Ovary (tissue), 7 donors: ENCODE measurements at regions not wholly inside any gene's neighbourhood (a gene's known extent, or its start where the extent isn't known, plus 50 kb on each side); places are given as distances from the start of the nearest gene placed in this dataset.

Source experiments
- DNase-seq, 5 donors: peaks; one replicate each; pipeline ENCODE4 v3.0.0-alpha.2; 2019 to 2020
- H3K27ac ChIP-seq, 2 donors: fragments of 200-600 bp; one replicate each; pipeline versions ENCODE4 v1.5.1 to v1.8.0; 2019 to 2022
- H3K27me3 ChIP-seq: fragments of 200-600 bp; one replicate; pipeline ENCODE4 v1.8.0; 2022
- H3K36me3 ChIP-seq: fragments of 200-600 bp; sonication (generic); one replicate; pipeline ENCODE4 v1.5.1; 2019
- H3K4me1 ChIP-seq: one replicate; pipeline ENCODE4 v1.8.1; 2013; ENCODE audit warnings: mild to moderate bottlenecking, moderate library complexity; ENCODE audit not compliant: insufficient read depth
- H3K4me3 ChIP-seq: fragments of 200-600 bp; sonication (generic); one replicate; pipeline ENCODE4 v1.5.1; 2017
- H3K9me3 ChIP-seq, 2 donors: fragments of 200-600 bp in 1 of 2; sonication (generic) in 1 of 2; one replicate each; pipeline versions ENCODE4 v1.5.1 to v1.8.1; 2013 to 2019; ENCODE audit warnings: mild to moderate bottlenecking in 1 of 2, moderate library complexity in 1 of 2
- CTCF ChIP-seq, 3 donors: fragments of 450-650 bp in 2 of 3; fragments of 200-600 bp in 1 of 3; IDR thresholded peaks; one replicate each; pipeline versions ENCODE4 v1.5.1 to v1.8.0; 2016 to 2022; ENCODE audit warnings: antibody characterized with exemption in 3 of 3, mild to moderate bottlenecking in 1 of 3
- EP300 ChIP-seq: sonication (generic); formaldehyde crosslinking; IDR thresholded peaks from one replicate; pipeline ENCODE4 v1.6.1; 2017; ENCODE audit warnings: antibody characterized with exemption
- POLR2A ChIP-seq: fragments of 450-650 bp; IDR thresholded peaks from one replicate; pipeline ENCODE4 v1.6.1; 2017; ENCODE audit warnings: antibody characterized with exemption, mild to moderate bottlenecking, moderate library complexity
- WGBS, 3 donors: extraction: QIAGEN DNeasy Blood & Tissue Kit in 1 of 3; methylation state at CpG; one replicate each; pipeline versions ENCODE4 v1.1.5 to v1.1.7; 2013 to 2017; 5-methylcytosine and 5-hydroxymethylcytosine counted together
- intact Hi-C, 4 donors: fragments of 100-400 bp; cut with DNase I; formaldehyde crosslinking; loops; one replicate each; pipeline versions ENCODE4 v1.11.0 to v1.15.1; 2022 to 2023
- donor health status: DM: no; HTN: no; CAD: no; lungs with moderate emphysema.
- donor health status: DM: no; HTN: no; CAD: no.
- donor health status: Bipolar disorder and iron deficiency.
- donor health status: DM: no; HTN: no; CAD: no.
- donor health status: DM: yes; HTN: yes; CAD: no.

- Histone ChIP-seq H3K27ac (no peak overlapping the region), H3K4me3 (no peak overlapping the region), H3K36me3 (no peaks in the 10 kb centered on the region), H3K27me3 (no peaks in the 10 kb centered on the region), H3K9me3 (no peaks in the 10 kb centered on the region), H3K4me1 (no peaks in the 10 kb centered on the region)
- WGBS, 3 donors = 62 to 74% (median 73%) methylated on average over 4 of the region's 4 CpGs
- DNase-seq = no peak
- TF ChIP-seq EP300 (no peak), CTCF (IDR thresholded peaks at IDR 0.05) (no peak), POLR2A (no peak)
- intact Hi-C loops = no loop called here
These were observed 250.7 kb downstream of the ANXA1 start for GRCh38 chr9:73402081-73403028.

GRCh38 chr9:73411494-73411893, 259.8 kb downstream of the ANXA1 start:
- H3K36me3 ChIP-seq = no peaks in the 10 kb centered on the region
- H3K27ac ChIP-seq = no peak overlapping the region
- DNase-seq = no peak
- TF ChIP-seq CTCF (IDR thresholded peaks at IDR 0.05) (no peak), EP300 (no peak), POLR2A (no peak)
- WGBS, 3 donors = 25 to 44% (median 33%) methylated on average over 2 of the region's 2 CpGs
- intact Hi-C loops = no loop called here
- no peaks in the 10 kb centered on the region for H3K27me3 ChIP-seq
- H3K4me3 ChIP-seq = no peak overlapping the region
- no peaks in the 10 kb centered on the region for H3K9me3 ChIP-seq
- H3K4me1 ChIP-seq = no peaks in the 10 kb centered on the region

GRCh38 chr9:73412874-73413273, 261.2 kb downstream of the ANXA1 start:
- H3K27ac ChIP-seq = no peak overlapping the region
- intact Hi-C loops = no loop called here
- H3K27me3 ChIP-seq = no peaks in the 10 kb centered on the region
- H3K36me3 ChIP-seq = no peaks in the 10 kb centered on the region
- H3K4me1 ChIP-seq = no peaks in the 10 kb centered on the region
- no peaks in the 10 kb centered on the region for H3K9me3 ChIP-seq
- TF ChIP-seq POLR2A (no peak), EP300 (no peak), CTCF (IDR thresholded peaks at IDR 0.05) (no peak)
- no peak overlapping the region for H3K4me3 ChIP-seq
- DNase-seq = no peak

DNA sequence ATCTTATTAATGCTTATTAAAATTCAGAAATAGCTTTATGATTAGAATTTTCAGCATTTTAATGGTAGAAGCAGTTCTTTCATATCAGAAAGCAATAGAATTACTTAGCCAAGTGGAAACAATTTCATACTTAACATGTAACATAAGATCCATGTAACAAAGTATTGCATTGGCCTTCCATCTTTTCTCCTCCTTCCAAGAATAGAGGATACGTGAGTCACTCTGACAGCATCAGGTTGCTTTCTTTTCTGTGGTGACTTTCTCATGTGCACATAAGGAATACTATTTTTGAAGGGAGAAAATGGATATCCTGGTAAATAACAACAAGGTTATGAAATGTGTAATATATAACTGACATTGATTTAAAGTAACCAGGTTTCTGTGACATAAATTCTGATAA, 272.2 kb downstream of the ANXA1 start:
- WGBS, 3 donors = 47 to 60% (median 54%) methylated on average over 1 of the region's 1 CpG
- TF ChIP-seq CTCF (IDR thresholded peaks at IDR 0.05) = no peak
- no peak for TF ChIP-seq POLR2A
- TF ChIP-seq EP300 = no peak
- Histone ChIP-seq H3K27ac (no peak overlapping the region), H3K36me3 (no peaks in the 10 kb centered on the region), H3K9me3 (no peaks in the 10 kb centered on the region), H3K27me3 (no peaks in the 10 kb centered on the region), H3K4me1 (no peaks in the 10 kb centered on the region), H3K4me3 (no peak overlapping the region)
- no peak for DNase-seq
- intact Hi-C loops = no loop called here
